B cell (primary cell): ENCODE measurements at regions not wholly inside any gene's neighbourhood (a gene's known extent, or its start where the extent isn't known, plus 50 kb on each side); places are given as distances from the start of the nearest gene placed in this dataset.

Source experiments
- ATAC-seq: fragments of 200-7000 bp; cut with Tn5 transposase; one replicate; pipeline ENCODE4 v1.10.0; 2021; ENCODE audit warnings: low read depth, mild to moderate bottlenecking, moderate number of reproducible peaks, moderate library complexity
- CTCF ChIA-PET: fragments of 350-600 bp; sonication (Branson Sonifier 250); formaldehyde crosslinking; loops from one replicate; lab custom pipeline; 2021; ENCODE audit warnings: antibody characterized with exemption, inconsistent platforms; lab: Charles Lee
- POLR2A ChIA-PET: fragments of 350-600 bp; sonication (Branson Sonifier 250); formaldehyde crosslinking; loops from one replicate; lab custom pipeline; 2021; ENCODE audit warnings: antibody characterized with exemption; lab: Charles Lee
- DNase-seq: peaks from one replicate; pipeline ENCODE4 v3.0.0; 2013
- H2AFZ ChIP-seq: 2 replicates; pipeline ENCODE4 v1.6.1; 2012; ENCODE audit warnings: mild to moderate bottlenecking, low read depth, low read length; ENCODE audit not compliant: insufficient read depth, poor library complexity, severe bottlenecking
- H3K27ac ChIP-seq, 2 donors: 1 replicate in 1 of 2; 2 replicates in 1 of 2; pipeline ENCODE4 v1.5.1; 2012 to 2013; ENCODE audit warnings: low read length in 2 of 2, mild to moderate bottlenecking in 2 of 2, moderate library complexity in 1 of 2
- H3K27me3 ChIP-seq, 4 experiments: fragments of 200-600 bp in 1 of 4; sonication (generic) in 1 of 4; replicated peaks in 1 of 4; 1 replicate in 2 of 4; 2 replicates in 2 of 4; pipeline versions ENCODE4 v1.6.1 to v1.7.0; 2013 to 2016; ENCODE audit warnings: low read length in 3 of 4, mild to moderate bottlenecking in 2 of 4, mixed read lengths in 1 of 4, moderate library complexity in 1 of 4; ENCODE audit not compliant: insufficient read depth in 4 of 4, control insufficient read depth in 3 of 4; ENCODE audit errors: control extremely low read depth in 1 of 4
- H3K36me3 ChIP-seq, 2 experiments: replicated peaks in 1 of 2; 1 replicate in 1 of 2; 2 replicates in 1 of 2; pipeline versions ENCODE4 v1.6.1 to v1.7.1; 2013; ENCODE audit warnings: low read length in 1 of 2; ENCODE audit not compliant: insufficient read depth in 2 of 2, control insufficient read depth in 1 of 2; ENCODE audit errors: control extremely low read depth in 1 of 2, extremely low read depth in 1 of 2
- H3K4me1 ChIP-seq, 2 donors: fragments of 200-600 bp in 1 of 2; sonication (generic) in 1 of 2; 1 replicate in 1 of 2; 2 replicates in 1 of 2; pipeline versions ENCODE4 v1.5.1 to v1.6.1; 2013 to 2017; ENCODE audit warnings: low read length in 2 of 2; ENCODE audit not compliant: control insufficient read depth in 2 of 2, insufficient read depth in 2 of 2
- H3K4me2 ChIP-seq: replicated peaks from 2 replicates; pipeline ENCODE3; 2012; ENCODE audit warnings: mild to moderate bottlenecking, low read depth, low read length; ENCODE audit not compliant: poor library complexity, severe bottlenecking
- H3K4me3 ChIP-seq, 5 experiments: fragments of 200-600 bp in 1 of 5; sonication (generic) in 1 of 5; 1 replicate in 3 of 5; 2 replicates in 2 of 5; pipeline versions ENCODE4 v1.5.1 to v1.7.0; 2011 to 2016; ENCODE audit warnings: low read length in 4 of 5, mild to moderate bottlenecking in 4 of 5, low read depth in 2 of 5, control low read depth in 1 of 5, moderate library complexity in 1 of 5; ENCODE audit not compliant: insufficient read depth in 1 of 5; ENCODE audit errors: control extremely low read depth in 1 of 5, extremely low read depth in 1 of 5
- H3K79me2 ChIP-seq: fragments of 200-600 bp; sonication (generic); one replicate; pipeline ENCODE4 v1.6.0; 2016; ENCODE audit warnings: low read length; ENCODE audit not compliant: control insufficient read depth, insufficient read depth
- H3K9ac ChIP-seq: fragments of 200-600 bp; sonication (generic); 2 replicates; pipeline ENCODE4 v1.6.1; 2017; ENCODE audit warnings: mild to moderate bottlenecking, low read length, moderate library complexity
- H3K9me3 ChIP-seq, 3 donors: one replicate each; pipeline versions ENCODE4 v1.6.1 to v1.7.1; 2013; ENCODE audit warnings: low read length in 2 of 3; ENCODE audit not compliant: control insufficient read depth in 2 of 3, insufficient read depth in 1 of 3; ENCODE audit errors: control extremely low read depth in 1 of 3
- H4K20me1 ChIP-seq: 2 replicates; pipeline ENCODE4 v1.6.0; 2012; ENCODE audit warnings: mild to moderate bottlenecking, low read length; ENCODE audit not compliant: insufficient read depth, control insufficient read depth, poor library complexity, severe bottlenecking
- H3K27ac Mint-ChIP-seq: one replicate; pipeline ENCODE4 v1.8.0; 2021; ENCODE audit warnings: mixed read lengths
- H3K27me3 Mint-ChIP-seq: one replicate; pipeline ENCODE4 v1.8.0; 2021; ENCODE audit warnings: mixed read lengths
- H3K4me1 Mint-ChIP-seq: one replicate; pipeline ENCODE4 v1.8.0; 2021; ENCODE audit warnings: mixed read lengths
- H3K4me3 Mint-ChIP-seq: one replicate; pipeline ENCODE4 v1.8.0; 2021; ENCODE audit warnings: mixed read lengths
- H3K9me3 Mint-ChIP-seq: one replicate; pipeline ENCODE4 v1.8.0; 2022; ENCODE audit warnings: mixed read lengths; ENCODE audit not compliant: insufficient read depth
- EZH2 ChIP-seq: IDR thresholded peaks from 2 replicates; pipeline ENCODE4 v1.6.1; 2012; ENCODE audit warnings: borderline replicate concordance, low read depth, mild to moderate bottlenecking, moderate library complexity, low read length; ENCODE audit not compliant: insufficient read depth, poor library complexity, severe bottlenecking
- WGBS: methylation state at CpG from one replicate; pipeline ENCODE4 v1.1.5; 2013; ENCODE audit warnings: missing lambda C conversion rate; ENCODE audit not compliant: insufficient coverage; 5-methylcytosine and 5-hydroxymethylcytosine counted together
- intact Hi-C: fragments of 100-400 bp; cut with micrococcal nuclease; formaldehyde crosslinking; loops from one replicate; pipeline ENCODE4 v1.10.0; 2022
- TF ChIP-seq, protein P1 (sequence below): fragments of 200-600 bp; IDR thresholded peaks from one replicate; pipeline ENCODE4 v1.8.0; 2022; ENCODE audit warnings: antibody characterized with exemption, mild to moderate bottlenecking

GRCh38 chr3:160078533-160078932 lies 89.9 kb downstream of the IL12A start:
- intact Hi-C loops: no loop called here
- H3K9ac ChIP-seq: no peak overlapping the region
- no peak for ATAC-seq
- TF ChIP-seq EZH2: no peak
- TF ChIP-seq, protein P1, sequence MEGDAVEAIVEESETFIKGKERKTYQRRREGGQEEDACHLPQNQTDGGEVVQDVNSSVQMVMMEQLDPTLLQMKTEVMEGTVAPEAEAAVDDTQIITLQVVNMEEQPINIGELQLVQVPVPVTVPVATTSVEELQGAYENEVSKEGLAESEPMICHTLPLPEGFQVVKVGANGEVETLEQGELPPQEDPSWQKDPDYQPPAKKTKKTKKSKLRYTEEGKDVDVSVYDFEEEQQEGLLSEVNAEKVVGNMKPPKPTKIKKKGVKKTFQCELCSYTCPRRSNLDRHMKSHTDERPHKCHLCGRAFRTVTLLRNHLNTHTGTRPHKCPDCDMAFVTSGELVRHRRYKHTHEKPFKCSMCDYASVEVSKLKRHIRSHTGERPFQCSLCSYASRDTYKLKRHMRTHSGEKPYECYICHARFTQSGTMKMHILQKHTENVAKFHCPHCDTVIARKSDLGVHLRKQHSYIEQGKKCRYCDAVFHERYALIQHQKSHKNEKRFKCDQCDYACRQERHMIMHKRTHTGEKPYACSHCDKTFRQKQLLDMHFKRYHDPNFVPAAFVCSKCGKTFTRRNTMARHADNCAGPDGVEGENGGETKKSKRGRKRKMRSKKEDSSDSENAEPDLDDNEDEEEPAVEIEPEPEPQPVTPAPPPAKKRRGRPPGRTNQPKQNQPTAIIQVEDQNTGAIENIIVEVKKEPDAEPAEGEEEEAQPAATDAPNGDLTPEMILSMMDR: no peak
- ChIA-PET CTCF (no interaction called here), POLR2A (no interaction called here)
- no peak overlapping the region for H3K27ac ChIP-seq
- no peaks in the 10 kb centered on the region for H3K79me2 ChIP-seq
- no peak overlapping the region for H3K4me3 ChIP-seq
- H3K36me3 ChIP-seq: no peaks in the 10 kb centered on the region
- H3K4me1 Mint-ChIP-seq: no peaks in the 10 kb centered on the region
- H3K27me3 ChIP-seq: no peaks in the 10 kb centered on the region
- no peak overlapping the region for H2AFZ ChIP-seq
- H3K27ac Mint-ChIP-seq: no peak overlapping the region
- no peak overlapping the region for H3K4me3 Mint-ChIP-seq
- no peaks in the 10 kb centered on the region for H3K27me3 Mint-ChIP-seq
- WGBS: 100% methylated on average over 2 of the region's 3 CpGs
- H4K20me1 ChIP-seq: no peaks in the 10 kb centered on the region
- H3K4me2 ChIP-seq: no peak overlapping the region
- peaks cover 6% of the 10 kb centered on the region for H3K9me3 Mint-ChIP-seq
- no peaks in the 10 kb centered on the region for H3K4me1 ChIP-seq
- no peak for DNase-seq
- peaks cover 0 to 2% (median 0%) of the 10 kb centered on the region in 3 donors for H3K9me3 ChIP-seq

DNA sequence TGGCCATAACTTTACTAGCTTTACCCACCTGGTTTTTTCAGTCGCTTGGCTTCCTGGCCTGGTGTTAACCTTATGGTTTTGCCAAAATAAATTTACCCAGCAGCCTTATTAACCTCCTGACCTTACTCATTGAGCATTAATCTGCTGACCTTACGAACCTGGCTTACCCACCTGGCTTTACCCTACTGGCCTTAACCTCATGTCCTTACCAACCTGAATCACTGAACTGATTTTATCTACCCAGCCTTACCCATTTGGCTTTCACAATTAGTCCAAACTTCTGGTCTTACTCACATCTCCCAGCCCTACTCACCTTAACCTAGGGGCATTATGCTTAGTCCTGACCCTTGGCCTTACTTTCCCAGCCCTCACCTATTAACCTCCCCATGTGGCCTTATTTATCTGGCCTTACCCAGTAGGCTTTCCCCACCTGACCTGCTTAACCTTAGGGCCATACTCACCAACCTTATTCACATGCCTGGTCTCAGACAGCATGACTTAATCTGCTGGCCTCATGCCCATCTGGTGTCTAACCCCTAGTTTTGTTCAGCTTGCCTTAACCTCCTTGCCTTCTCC lies 93.4 kb downstream of the IL12A start:
- no peak for ATAC-seq
- no peak overlapping the region for H2AFZ ChIP-seq
- no peaks in the 10 kb centered on the region for H3K79me2 ChIP-seq
- TF ChIP-seq, protein P1: no peak
- TF ChIP-seq EZH2: no peak
- H3K9me3 ChIP-seq: peaks cover 0 to 2% (median 0%) of the 10 kb centered on the region in 3 donors
- H3K27ac Mint-ChIP-seq: no peak overlapping the region
- no peaks in the 10 kb centered on the region for H3K27me3 ChIP-seq
- no peaks in the 10 kb centered on the region for H3K27me3 Mint-ChIP-seq
- 84% methylated on average over 2 of the region's 2 CpGs for WGBS
- intact Hi-C loops: no loop called here
- H4K20me1 ChIP-seq: no peaks in the 10 kb centered on the region
- H3K9ac ChIP-seq: no peak overlapping the region
- H3K4me2 ChIP-seq: no peak overlapping the region
- POLR2A ChIA-PET: no interaction called here
- no peak for DNase-seq
- CTCF ChIA-PET: no interaction called here
- no peak overlapping the region for H3K27ac ChIP-seq
- H3K4me3 Mint-ChIP-seq: no peak overlapping the region
- no peaks in the 10 kb centered on the region for H3K36me3 ChIP-seq
- H3K4me1 ChIP-seq: no peaks in the 10 kb centered on the region
- no peaks in the 10 kb centered on the region for H3K4me1 Mint-ChIP-seq
- peaks cover 11% of the 10 kb centered on the region for H3K9me3 Mint-ChIP-seq
- no peak overlapping the region for H3K4me3 ChIP-seq
